K562 (cell line): ENCODE measurements at regions not wholly inside any gene's neighbourhood (a gene's known extent, or its start where the extent isn't known, plus 50 kb on each side); places are given as distances from the start of the nearest gene placed in this dataset.

Experiments
- ATAC-seq: fragments of 200-7000 bp; cut with Tn5 transposase; 3 replicates; pipeline ENCODE4 v1.9.1; 2020; ENCODE audit warnings: moderate library complexity
- BruUV-seq: library from RNA; stranded (reverse); fragments of 400-500 nt; replicated peaks from 2 replicates; lab custom pipeline; 2021; lab: Mats Ljungman, UMichigan
- CTCF ChIA-PET: fragments of 300-600 bp; formaldehyde crosslinking; extraction: SDS; loops from one replicate; lab custom pipeline; 2021; ENCODE audit warnings: low intra/inter-chr PET ratio; lab: Yijun Ruan, JAX
- POLR2A ChIA-PET: fragments of 300-600, 350-650 bp; sonication (Branson Sonifier 250); formaldehyde crosslinking; extraction: SDS; loops from one replicate; lab custom pipeline; 2021; ENCODE audit warnings: antibody characterized with exemption, inconsistent platforms; lab: Yijun Ruan, JAX
- DNase-seq, 4 experiments: peaks; one replicate each; pipeline versions ENCODE4 v3.0.0 to v3.0.0-alpha.2; 2011 to 2018; ENCODE audit warnings: low spot score in 3 of 4, mixed read lengths in 3 of 4; ENCODE audit errors: extremely low read depth in 1 of 4
- FAIRE-seq: peaks from 2 replicates; lab custom pipeline; 2011; peaks lifted over from hg19 to GRCh38; lab: Jason Lieb, UNC
- H2AFZ ChIP-seq: 2 replicates; pipeline ENCODE4 v1.6.0; 2011; ENCODE audit warnings: low read depth, low read length, control low read depth, inconsistent platforms
- H3K27ac ChIP-seq: fragments of 200-600 bp; 3 replicates; pipeline ENCODE4 v1.8.0; 2011; ENCODE audit warnings: low read depth, mild to moderate bottlenecking, control low read depth, inconsistent platforms, low read length, moderate library complexity, mixed read lengths; ENCODE audit errors: extremely low read depth
- H3K27me3 ChIP-seq, 2 experiments: fragments of 300-600 bp in 1 of 2; 2 replicates in 1 of 2; 3 replicates in 1 of 2; pipeline versions ENCODE4 v1.6.0 to v1.8.0; 2011; ENCODE audit warnings: inconsistent platforms in 2 of 2, low read length in 2 of 2, mild to moderate bottlenecking in 1 of 2, mixed read lengths in 1 of 2, moderate library complexity in 1 of 2; ENCODE audit not compliant: control insufficient read depth in 2 of 2, insufficient read depth in 2 of 2
- H3K36me3 ChIP-seq: fragments of 300-600 bp; 3 replicates; pipeline ENCODE4 v1.8.0; 2011; ENCODE audit warnings: mild to moderate bottlenecking, low read length, inconsistent platforms; ENCODE audit not compliant: control insufficient read depth, insufficient read depth
- H3K4me1 ChIP-seq, 2 experiments: fragments of 200-600 bp in 1 of 2; replicated peaks in 1 of 2; 2 replicates in 1 of 2; 3 replicates in 1 of 2; pipeline versions ENCODE4 v1.5.1 to v1.8.0; 2011; ENCODE audit warnings: inconsistent platforms in 2 of 2, low read length in 2 of 2, mild to moderate bottlenecking in 1 of 2, mixed read lengths in 1 of 2, moderate library complexity in 1 of 2; ENCODE audit not compliant: control insufficient read depth in 2 of 2, insufficient read depth in 2 of 2
- H3K4me2 ChIP-seq: 2 replicates; pipeline ENCODE4 v1.6.1; 2011; ENCODE audit warnings: low read length, control low read depth, inconsistent platforms, mixed read lengths; ENCODE audit not compliant: insufficient read depth
- H3K4me3 ChIP-seq: fragments of 200-600 bp; sonication (generic), shearing (Covaris generic); 2 replicates; pipeline ENCODE4 v1.5.1; 2016; ENCODE audit warnings: control low read depth, inconsistent platforms
- H3K79me2 ChIP-seq: fragments of 200-600 bp; 3 replicates; pipeline ENCODE4 v1.8.0; 2011; ENCODE audit warnings: low read length, inconsistent platforms; ENCODE audit not compliant: control insufficient read depth, insufficient read depth
- H3K9ac ChIP-seq, 2 experiments: 2 replicates each; pipeline versions ENCODE4 v1.6.0 to v1.6.1; 2011; ENCODE audit warnings: low read depth in 2 of 2, low read length in 2 of 2, control low read depth in 1 of 2, inconsistent platforms in 1 of 2, mild to moderate bottlenecking in 1 of 2, mixed read lengths in 1 of 2; ENCODE audit not compliant: insufficient read depth in 1 of 2
- H3K9me1 ChIP-seq: one replicate; pipeline ENCODE4 v1.6.0; 2011; ENCODE audit warnings: inconsistent platforms, mild to moderate bottlenecking, low read length, moderate library complexity; ENCODE audit not compliant: control insufficient read depth, insufficient read depth
- H3K9me3 ChIP-seq: replicated peaks from 2 replicates; pipeline ENCODE4 v1.5.1; 2011; ENCODE audit warnings: low read depth, low read length, inconsistent platforms; ENCODE audit not compliant: control insufficient read depth, insufficient read depth
- H4K20me1 ChIP-seq: replicated peaks from 2 replicates; pipeline ENCODE4 v1.6.1; 2011; ENCODE audit warnings: low read length, inconsistent platforms, mixed read lengths; ENCODE audit not compliant: control insufficient read depth, insufficient read depth
- ARHGAP35 ChIP-seq: fragments of 450-650 bp; IDR thresholded peaks from 2 replicates; pipeline ENCODE4 v1.6.1; 2018; ENCODE audit not compliant: partially characterized antibody
- CBFA2T2 ChIP-seq: fragments of 450-650 bp; conservative IDR thresholded peaks from 2 replicates; pipeline ENCODE4 v1.6.1; 2017; ENCODE audit warnings: mild to moderate bottlenecking
- FUS ChIP-seq: fragments of 200-400 bp; formaldehyde crosslinking; optimal IDR thresholded peaks from 2 replicates; pipeline ENCODE3; 2017; ENCODE audit warnings: low read depth, low read length
- MYBL2 ChIP-seq, 2 experiments: fragments of 450-650 bp in 1 of 2; sonication (generic) in 1 of 2; formaldehyde crosslinking in 1 of 2; IDR thresholded peaks; 2 replicates each; pipeline versions ENCODE4 v1.6.1 to v1.8.1; 2017 to 2022; ENCODE audit warnings: borderline replicate concordance in 1 of 2, inconsistent platforms in 1 of 2, low read depth in 1 of 2, mild to moderate bottlenecking in 1 of 2, missing genetic modification reagents in 1 of 2, moderate library complexity in 1 of 2
- POLR3A ChIP-seq: IDR thresholded peaks from 2 replicates; pipeline ENCODE4 v1.6.1; 2011; ENCODE audit warnings: borderline replicate concordance, mild to moderate bottlenecking, moderate library complexity; ENCODE audit not compliant: insufficient read length, insufficient read depth; ENCODE audit errors: extremely low read depth
- STAG1 ChIP-seq: sonication (generic); formaldehyde crosslinking; IDR thresholded peaks from 2 replicates; pipeline ENCODE4 v1.5.0; 2020; ENCODE audit warnings: missing genetic modification reagents, borderline replicate concordance
- ZBED1 ChIP-seq: IDR thresholded peaks from 2 replicates; pipeline ENCODE4 v1.6.1; 2014
- ZNF134 ChIP-seq: fragments of 250-450 bp; sonication (Bioruptor Pico); conservative IDR thresholded peaks from 2 replicates; pipeline ENCODE4 v1.4.0; 2020
- ZNF165 ChIP-seq: fragments of 250-450 bp; sonication (Bioruptor Pico); IDR thresholded peaks from 2 replicates; pipeline ENCODE4 v1.4.0; 2020; ENCODE audit warnings: borderline replicate concordance
- ZNF507 ChIP-seq: conservative IDR thresholded peaks from 2 replicates; pipeline ENCODE4 v1.6.1; 2017; ENCODE audit warnings: missing genetic modification characterization, missing compliant biosample characterization
- ZNF766 ChIP-seq: fragments of 200-800 bp; sonication (Bioruptor generic); conservative IDR thresholded peaks from 2 replicates; pipeline ENCODE4 v1.6.1; 2016; ENCODE audit warnings: missing genetic modification characterization, missing compliant biosample characterization
- ZNF77 ChIP-seq: fragments of 250-450 bp; sonication (Bioruptor Pico); IDR thresholded peaks from 2 replicates; pipeline ENCODE4 v1.5.0; 2020
- whole genome bisulfite sequencing: fragments of 100-300 bp; shearing (Covaris generic); methylation state at CpG from one replicate; pipeline ENCODE4 v1.1.6; 2016; ENCODE audit warnings: low coverage, mixed read lengths; ENCODE audit not compliant: insufficient coverage; ENCODE audit errors: missing lambda C conversion rate; 5-methylcytosine and 5-hydroxymethylcytosine counted together
- in situ Hi-C: fragments of 300-500 bp; cut with MboI; formaldehyde crosslinking; loops from 4 replicates; pipeline ENCODE4 v1.15.0; 2018; ENCODE audit warnings: inconsistent platforms, mixed read lengths
- intact Hi-C: fragments of 100-400 bp; cut with micrococcal nuclease; formaldehyde crosslinking; loops from 2 replicates; pipeline ENCODE4 v1.14.2; 2022
- TF ChIP-seq, protein P1 (sequence below): fragments of 250-450 bp; sonication (Bioruptor Pico); IDR thresholded peaks from 2 replicates; pipeline ENCODE4 v1.4.0; 2020
- TF ChIP-seq, protein P2 (sequence below): sonication (generic); formaldehyde crosslinking; IDR thresholded peaks from 2 replicates; pipeline ENCODE4 v1.5.0; 2020; ENCODE audit warnings: missing genetic modification reagents
- TF ChIP-seq, protein P3 (sequence below): fragments of 450-650 bp; conservative IDR thresholded peaks from 2 replicates; pipeline ENCODE4 v1.6.1; 2016; ENCODE audit warnings: missing genetic modification characterization, low read depth, mild to moderate bottlenecking, missing compliant biosample characterization, moderate library complexity
- TF ChIP-seq, protein P4 (sequence below): IDR thresholded peaks from 2 replicates; pipeline ENCODE4 v1.6.1; 2011; ENCODE audit warnings: borderline replicate concordance, low read depth, mild to moderate bottlenecking, moderate library complexity, low read length; ENCODE audit not compliant: insufficient read depth, poor library complexity, severe bottlenecking
- TF ChIP-seq, protein P5 (sequence below), 2 experiments: fragments of 450-650 bp; conservative IDR thresholded peaks; 2 replicates each; pipeline ENCODE4 v1.6.1; 2017; ENCODE audit warnings: mild to moderate bottlenecking in 2 of 2, moderate library complexity in 2 of 2

DNA sequence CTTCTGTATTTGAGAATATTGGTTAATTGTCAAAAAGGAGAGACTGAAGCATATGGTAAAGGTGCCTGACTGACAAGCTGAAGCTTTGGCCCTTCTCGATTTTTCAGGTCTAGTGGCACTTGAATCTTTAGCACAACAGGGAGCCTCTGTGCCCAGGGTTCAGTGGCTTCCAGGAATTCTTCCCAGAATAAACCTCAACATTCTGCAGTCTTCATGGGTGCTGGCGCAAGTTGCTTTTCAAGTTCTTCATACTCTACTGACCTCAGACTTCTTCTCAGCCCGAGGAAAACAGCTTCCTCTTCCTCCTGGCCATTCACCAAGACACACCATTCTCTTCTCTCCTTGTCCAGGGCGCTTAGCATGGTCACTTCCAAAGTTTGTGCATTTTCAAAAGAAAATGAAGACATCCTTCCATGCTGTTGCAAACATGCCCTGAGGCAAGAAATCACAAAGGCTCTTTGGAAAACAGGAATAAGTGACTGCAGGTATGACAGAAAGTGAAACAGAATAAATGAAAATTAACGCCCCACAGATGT is 89.9 kb downstream of the MGST1 start:
- Histone ChIP-seq H3K27ac (no peak overlapping the region), H3K27me3 (no peaks in the 10 kb centered on the region), H3K9me1 (no peaks in the 10 kb centered on the region), H3K9ac (no peak overlapping the region), H3K9me3 (no peaks in the 10 kb centered on the region), H3K4me2 (no peak overlapping the region), H3K79me2 (no peaks in the 10 kb centered on the region), H3K4me1 (no peaks in the 10 kb centered on the region), H3K4me3 (no peak overlapping the region), H2AFZ (no peak overlapping the region), H4K20me1 (no peaks in the 10 kb centered on the region), H3K36me3 (no peaks in the 10 kb centered on the region)
- no TSS peak for BruUV-seq
- 0% methylated on average over 4 of the region's 5 CpGs for WGBS
- DNase-seq (no peak), ATAC-seq (no peak), FAIRE-seq (no peak)
- ChIA-PET CTCF (no interaction called here), POLR2A (no interaction called here)
- in situ Hi-C loops (no loop called here), intact Hi-C loops (no loop called here)
- TF ChIP-seq, protein P1, sequence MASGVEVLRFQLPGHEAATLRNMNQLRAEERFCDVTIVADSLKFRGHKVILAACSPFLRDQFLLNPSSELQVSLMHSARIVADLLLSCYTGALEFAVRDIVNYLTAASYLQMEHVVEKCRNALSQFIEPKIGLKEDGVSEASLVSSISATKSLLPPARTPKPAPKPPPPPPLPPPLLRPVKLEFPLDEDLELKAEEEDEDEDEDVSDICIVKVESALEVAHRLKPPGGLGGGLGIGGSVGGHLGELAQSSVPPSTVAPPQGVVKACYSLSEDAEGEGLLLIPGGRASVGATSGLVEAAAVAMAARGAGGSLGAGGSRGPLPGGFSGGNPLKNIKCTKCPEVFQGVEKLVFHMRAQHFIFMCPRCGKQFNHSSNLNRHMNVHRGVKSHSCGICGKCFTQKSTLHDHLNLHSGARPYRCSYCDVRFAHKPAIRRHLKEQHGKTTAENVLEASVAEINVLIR, result no peak
- TF ChIP-seq CBFA2T2, result no peak
- TF ChIP-seq ZBED1, result no peak
- TF ChIP-seq, protein P2, sequence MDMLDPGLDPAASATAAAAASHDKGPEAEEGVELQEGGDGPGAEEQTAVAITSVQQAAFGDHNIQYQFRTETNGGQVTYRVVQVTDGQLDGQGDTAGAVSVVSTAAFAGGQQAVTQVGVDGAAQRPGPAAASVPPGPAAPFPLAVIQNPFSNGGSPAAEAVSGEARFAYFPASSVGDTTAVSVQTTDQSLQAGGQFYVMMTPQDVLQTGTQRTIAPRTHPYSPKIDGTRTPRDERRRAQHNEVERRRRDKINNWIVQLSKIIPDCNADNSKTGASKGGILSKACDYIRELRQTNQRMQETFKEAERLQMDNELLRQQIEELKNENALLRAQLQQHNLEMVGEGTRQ (CRISPR knock-in tag), result no peak
- TF ChIP-seq, protein P3, sequence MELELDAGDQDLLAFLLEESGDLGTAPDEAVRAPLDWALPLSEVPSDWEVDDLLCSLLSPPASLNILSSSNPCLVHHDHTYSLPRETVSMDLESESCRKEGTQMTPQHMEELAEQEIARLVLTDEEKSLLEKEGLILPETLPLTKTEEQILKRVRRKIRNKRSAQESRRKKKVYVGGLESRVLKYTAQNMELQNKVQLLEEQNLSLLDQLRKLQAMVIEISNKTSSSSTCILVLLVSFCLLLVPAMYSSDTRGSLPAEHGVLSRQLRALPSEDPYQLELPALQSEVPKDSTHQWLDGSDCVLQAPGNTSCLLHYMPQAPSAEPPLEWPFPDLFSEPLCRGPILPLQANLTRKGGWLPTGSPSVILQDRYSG (tag), result no peak
- no peak for TF ChIP-seq ZNF507 (tag)
- TF ChIP-seq FUS, result no peak
- no peak for TF ChIP-seq ZNF77
- TF ChIP-seq ARHGAP35, result no peak
- no peak for TF ChIP-seq MYBL2 (IDR thresholded peaks at IDR 0.05; ENCODE audit: low read depth)
- TF ChIP-seq MYBL2 (CRISPR knock-in tag; IDR thresholded peaks at IDR 0.05; ENCODE audit: borderline replicate concordance), result no peak
- TF ChIP-seq, protein P4, sequence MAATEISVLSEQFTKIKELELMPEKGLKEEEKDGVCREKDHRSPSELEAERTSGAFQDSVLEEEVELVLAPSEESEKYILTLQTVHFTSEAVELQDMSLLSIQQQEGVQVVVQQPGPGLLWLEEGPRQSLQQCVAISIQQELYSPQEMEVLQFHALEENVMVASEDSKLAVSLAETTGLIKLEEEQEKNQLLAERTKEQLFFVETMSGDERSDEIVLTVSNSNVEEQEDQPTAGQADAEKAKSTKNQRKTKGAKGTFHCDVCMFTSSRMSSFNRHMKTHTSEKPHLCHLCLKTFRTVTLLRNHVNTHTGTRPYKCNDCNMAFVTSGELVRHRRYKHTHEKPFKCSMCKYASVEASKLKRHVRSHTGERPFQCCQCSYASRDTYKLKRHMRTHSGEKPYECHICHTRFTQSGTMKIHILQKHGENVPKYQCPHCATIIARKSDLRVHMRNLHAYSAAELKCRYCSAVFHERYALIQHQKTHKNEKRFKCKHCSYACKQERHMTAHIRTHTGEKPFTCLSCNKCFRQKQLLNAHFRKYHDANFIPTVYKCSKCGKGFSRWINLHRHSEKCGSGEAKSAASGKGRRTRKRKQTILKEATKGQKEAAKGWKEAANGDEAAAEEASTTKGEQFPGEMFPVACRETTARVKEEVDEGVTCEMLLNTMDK, result no peak
- TF ChIP-seq STAG1 (CRISPR knock-in tag), result no peak
- no peak for TF ChIP-seq ZNF766 (CRISPR knock-in tag)
- no peak for TF ChIP-seq ZNF134 (CRISPR knock-in tag)
- no peak for TF ChIP-seq POLR3A
- TF ChIP-seq ZNF165 (CRISPR knock-in tag), result no peak
- TF ChIP-seq, protein P5, sequence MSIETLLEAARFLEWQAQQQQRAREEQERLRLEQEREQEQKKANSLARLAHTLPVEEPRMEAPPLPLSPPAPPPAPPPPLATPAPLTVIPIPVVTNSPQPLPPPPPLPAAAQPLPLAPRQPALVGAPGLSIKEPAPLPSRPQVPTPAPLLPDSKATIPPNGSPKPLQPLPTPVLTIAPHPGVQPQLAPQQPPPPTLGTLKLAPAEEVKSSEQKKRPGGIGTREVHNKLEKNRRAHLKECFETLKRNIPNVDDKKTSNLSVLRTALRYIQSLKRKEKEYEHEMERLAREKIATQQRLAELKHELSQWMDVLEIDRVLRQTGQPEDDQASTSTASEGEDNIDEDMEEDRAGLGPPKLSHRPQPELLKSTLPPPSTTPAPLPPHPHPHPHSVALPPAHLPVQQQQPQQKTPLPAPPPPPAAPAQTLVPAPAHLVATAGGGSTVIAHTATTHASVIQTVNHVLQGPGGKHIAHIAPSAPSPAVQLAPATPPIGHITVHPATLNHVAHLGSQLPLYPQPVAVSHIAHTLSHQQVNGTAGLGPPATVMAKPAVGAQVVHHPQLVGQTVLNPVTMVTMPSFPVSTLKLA (conservative IDR thresholded peaks at IDR 0.05), result no peak
